Forelimb muscle (tissue), 1 donor: ENCODE measurements at regions not wholly inside any gene's neighbourhood (a gene's known extent, or its start where the extent isn't known, plus 50 kb on each side); places are given as distances from the start of the nearest gene placed in this dataset.

Experiments
- DNase-seq: peaks from one replicate; pipeline ENCODE4 v3.0.0-alpha.2; 2013; ENCODE audit warnings: low read depth

GRCh38 chr18:75592527-75592926 lies 165.0 kb upstream of the SMIM21 start:
- no peak for DNase-seq

- DNase-seq, result no peak
Measured at GRCh38 chr18:75588412-75588811, 160.9 kb upstream of the SMIM21 start.

GRCh38 chr18:75587131-75587530 lies 159.6 kb upstream of the SMIM21 start:
- DNase-seq, result no peak

GRCh38 chr18:75586130-75586889 lies 158.8 kb upstream of the SMIM21 start:
- DNase-seq, result no peak

GRCh38 chr18:75582940-75583339 lies 155.4 kb upstream of the SMIM21 start:
- no peak for DNase-seq

GRCh38 chr18:75582406-75582821 lies 154.9 kb upstream of the SMIM21 start:
- no peak for DNase-seq

- DNase-seq, result no peak
Measured at GRCh38 chr18:75581336-75582131, 154.0 kb upstream of the SMIM21 start.

GRCh38 chr18:75574187-75574586 lies 146.7 kb upstream of the SMIM21 start:
- DNase-seq, result no peak

- no peak for DNase-seq
Measured at GRCh38 chr18:75563150-75563549, 135.6 kb upstream of the SMIM21 start.

GRCh38 chr18:75562216-75562615 lies 134.7 kb upstream of the SMIM21 start:
- DNase-seq, result no peak

- no peak for DNase-seq
Measured at GRCh38 chr18:75558790-75559189, 131.3 kb upstream of the SMIM21 start.

GRCh38 chr18:75556841-75557240 lies 129.3 kb upstream of the SMIM21 start:
- DNase-seq, result no peak

- DNase-seq, result no peak
Measured at GRCh38 chr18:75554644-75555185, 127.2 kb upstream of the SMIM21 start.

GRCh38 chr18:75554176-75554575 lies 126.7 kb upstream of the SMIM21 start:
- no peak for DNase-seq

- DNase-seq, result no peak
Measured at GRCh38 chr18:75553021-75553420, 125.5 kb upstream of the SMIM21 start.

- DNase-seq, result no peak
Measured at GRCh38 chr18:75551071-75551470, 123.6 kb upstream of the SMIM21 start.

GRCh38 chr18:75548353-75548905 lies 120.9 kb upstream of the SMIM21 start:
- DNase-seq, result no peak

- no peak for DNase-seq
Measured at GRCh38 chr18:75546964-75547363, 119.5 kb upstream of the SMIM21 start.

GRCh38 chr18:75545189-75545588 lies 117.7 kb upstream of the SMIM21 start:
- DNase-seq, result no peak

GRCh38 chr18:75544496-75544895 lies 117.0 kb upstream of the SMIM21 start:
- no peak for DNase-seq

- no peak for DNase-seq
Measured at GRCh38 chr18:75544051-75544481, 116.6 kb upstream of the SMIM21 start.

GRCh38 chr18:75538727-75539126 lies 111.2 kb upstream of the SMIM21 start:
- DNase-seq, result no peak
